ENCODE measurements at regions not wholly inside any gene's neighbourhood (a gene's known extent, or its start where the extent isn't known, plus 50 kb on each side); places are given as distances from the start of the nearest gene placed in this dataset.
"Not testable (repeated sequence)": the region's sequence is repeated elsewhere in the genome, so short reads cannot be mapped to it uniquely, and the experiment has no call there.

- DNase-seq, result no peak
Observed at GRCh38 chr18:43893001-43893637, 615.8 kb upstream of the SYT4 start.

- DNase-seq, result no peak
Observed at GRCh38 chr18:43904209-43904837, 627.0 kb upstream of the SYT4 start.

GRCh38 chr18:43914018-43914417 lies 636.7 kb upstream of the SYT4 start:
- DNase-seq, result no peak

DNA sequence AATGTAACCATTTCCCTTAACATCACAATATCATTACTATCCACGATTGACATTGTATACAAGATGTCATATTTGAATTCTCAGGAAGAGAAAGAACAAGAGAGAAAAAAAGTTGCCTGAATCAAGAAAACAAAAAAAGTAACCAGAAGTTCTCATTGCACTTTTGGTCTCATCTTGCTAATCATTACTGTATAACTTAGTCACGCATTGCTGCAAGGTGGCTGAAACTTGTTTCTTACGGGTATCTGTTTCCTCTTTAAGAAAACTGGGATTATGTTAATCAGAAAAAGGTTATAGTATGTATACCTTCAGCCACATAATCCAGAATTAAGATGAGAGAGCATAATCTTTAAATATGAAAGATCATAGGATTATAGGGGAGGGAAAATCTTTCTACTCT lies 639.7 kb upstream of the SYT4 start:
- no peak for DNase-seq

DNA sequence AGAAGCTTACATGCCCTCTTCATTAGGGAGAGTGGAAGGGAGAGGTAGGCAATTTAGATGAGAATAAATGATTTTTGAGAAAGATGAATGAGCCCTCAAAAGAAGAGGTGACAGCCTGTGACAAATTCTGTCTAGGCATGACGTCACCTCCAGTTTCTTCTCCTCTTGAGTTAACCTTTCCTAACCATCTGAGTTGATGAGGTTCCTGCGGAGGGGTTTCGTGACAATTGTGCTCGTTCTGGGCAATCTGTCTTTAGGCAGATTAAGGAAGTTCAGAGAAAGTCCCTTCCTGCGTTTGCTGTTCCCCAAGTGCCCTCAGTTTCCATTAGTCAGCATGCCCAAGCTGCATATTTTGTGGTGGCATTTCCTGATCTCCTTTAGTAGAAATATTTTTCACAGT lies 640.2 kb upstream of the SYT4 start:
- DNase-seq, result no peak

DNA sequence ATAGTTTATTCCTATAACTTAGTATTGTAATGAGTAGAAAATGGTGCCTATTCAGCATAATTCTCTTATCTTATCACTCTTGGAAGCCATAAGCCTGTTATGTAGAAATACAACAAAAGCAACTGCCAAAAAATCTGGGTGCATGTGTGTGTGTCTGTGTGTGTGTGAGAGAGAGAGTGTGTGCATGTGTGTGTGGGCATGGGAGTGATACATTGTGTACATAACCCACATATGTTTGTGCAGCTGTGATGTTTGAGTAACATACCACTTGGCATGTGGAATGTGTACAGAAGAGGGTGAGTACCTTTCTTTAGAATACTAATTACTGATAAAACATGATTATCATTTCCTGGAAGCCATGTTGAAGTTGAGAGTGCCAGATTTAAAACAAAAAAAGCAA lies 642.3 kb upstream of the SYT4 start:
- no peak for DNase-seq

DNA sequence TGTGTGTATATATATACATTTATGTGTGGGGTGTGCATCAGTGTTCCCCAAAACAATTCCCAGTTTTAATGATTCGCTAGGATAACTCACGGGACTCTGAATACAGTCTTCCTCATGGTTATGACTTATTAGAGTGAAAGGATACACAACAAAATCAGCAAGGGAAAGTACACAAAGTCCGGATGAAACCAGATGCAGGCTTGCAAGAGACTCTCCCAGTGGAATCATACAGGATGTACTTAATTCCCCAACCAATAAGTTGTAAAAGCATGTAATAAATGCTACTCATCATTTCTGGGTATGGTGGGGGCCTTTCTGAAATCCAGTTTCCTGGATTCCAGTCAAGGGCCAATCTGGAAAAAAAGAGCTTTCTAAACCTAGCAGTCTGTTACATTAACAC lies 654.1 kb upstream of the SYT4 start:
- DNase-seq, result no peak

GRCh38 chr18:43932140-43932539 lies 654.9 kb upstream of the SYT4 start:
- DNase-seq, result no peak

DNA sequence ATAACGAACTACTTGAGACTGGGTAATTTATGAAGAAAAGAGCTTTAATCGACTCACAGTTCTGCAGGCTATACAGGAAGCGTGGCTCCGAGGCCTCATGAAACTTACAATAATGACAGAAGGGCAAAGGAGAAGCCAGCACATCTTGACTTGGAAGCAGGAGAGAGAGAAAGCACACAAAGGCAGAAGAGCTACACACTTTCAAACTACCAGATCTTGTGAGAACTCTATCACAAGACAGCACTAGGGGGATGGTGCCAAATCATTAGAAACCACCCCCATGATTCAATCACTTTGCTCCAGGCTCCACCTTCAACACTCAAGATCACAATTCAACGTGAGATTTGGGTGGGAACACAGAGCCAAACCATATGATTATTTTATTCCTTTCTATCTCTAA lies 655.9 kb upstream of the SYT4 start:
- DNase-seq, result no peak

DNA sequence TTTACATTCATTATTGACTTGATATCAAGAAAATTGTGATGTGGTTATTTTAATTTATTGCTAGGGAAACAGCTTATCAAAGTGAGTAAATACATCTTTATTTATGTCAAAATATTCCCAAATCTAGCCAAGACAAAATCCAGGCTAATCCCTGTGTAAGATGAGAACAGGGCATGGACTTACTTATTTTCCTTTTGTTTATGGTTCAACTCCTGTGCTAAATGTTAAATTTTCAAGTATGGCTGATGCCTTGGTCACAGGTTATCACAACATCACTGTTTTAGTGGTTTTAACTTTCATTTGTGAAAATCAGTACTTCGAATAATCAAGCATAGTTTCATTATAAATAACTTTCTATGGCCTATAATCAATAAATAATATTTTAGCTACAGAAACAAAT lies 657.0 kb upstream of the SYT4 start:
- no peak for DNase-seq

GRCh38 chr18:43934781-43935471 lies 657.6 kb upstream of the SYT4 start:
- no peak for DNase-seq

DNA sequence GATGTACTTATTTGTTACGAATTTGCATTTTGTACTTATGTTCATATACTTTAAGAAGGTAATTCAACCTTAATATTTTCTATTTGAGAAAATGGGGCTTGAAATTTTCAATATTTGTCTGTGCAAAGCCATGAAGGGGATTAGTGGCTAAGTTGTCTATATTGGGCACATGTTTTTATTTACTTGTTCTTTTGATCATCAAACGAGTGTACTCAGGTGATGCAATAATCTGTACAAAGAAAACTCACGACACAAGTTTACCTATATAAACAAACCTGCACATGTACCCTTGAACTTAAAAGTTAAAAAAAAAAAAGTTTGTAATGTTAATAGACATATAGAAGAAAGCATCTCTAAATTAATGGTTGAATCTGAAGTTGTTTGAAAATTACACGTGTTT lies 658.9 kb upstream of the SYT4 start:
- DNase-seq, result no peak

DNA sequence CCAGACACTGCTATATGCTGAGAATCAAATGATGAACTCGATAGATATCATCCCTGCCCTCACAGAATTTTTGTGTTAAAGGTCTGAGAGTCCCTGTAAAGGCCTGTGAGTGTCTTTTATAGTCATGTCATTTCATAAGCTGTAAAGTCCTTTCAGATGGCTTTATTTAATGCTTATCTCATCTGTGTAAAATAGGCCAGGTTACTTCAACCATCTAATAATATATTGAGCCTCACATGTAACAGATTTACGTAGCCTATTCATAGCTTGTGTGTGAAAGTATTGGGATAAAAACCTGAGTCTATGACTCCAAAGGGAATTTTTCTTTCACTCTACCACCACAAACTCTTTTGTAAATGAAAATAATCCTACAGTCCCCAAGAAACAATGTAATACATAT lies 672.0 kb upstream of the SYT4 start:
- DNase-seq, result no peak

DNA sequence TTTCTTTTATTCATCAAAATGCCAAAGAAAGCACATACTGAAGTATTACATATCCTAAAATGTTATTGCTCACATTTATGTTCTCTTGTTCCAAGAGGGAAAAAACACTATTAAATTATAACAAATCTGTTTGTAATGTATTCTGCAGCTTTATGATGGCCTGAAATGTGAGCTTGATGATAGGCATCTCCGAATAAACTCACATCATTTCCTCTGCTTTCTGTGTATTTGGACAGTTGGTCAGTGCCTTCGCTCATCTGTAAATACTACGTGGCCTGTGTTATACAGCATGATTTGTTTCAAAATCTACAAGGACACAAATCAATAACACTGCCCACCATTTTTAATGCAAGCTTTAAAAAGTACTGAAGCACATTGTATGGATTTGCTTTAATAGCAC lies 672.8 kb upstream of the SYT4 start:
- DNase-seq, result no peak

- no peak for DNase-seq
Observed at GRCh38 chr18:43952398-43952797, 675.1 kb upstream of the SYT4 start.

- no peak for DNase-seq
Observed at GRCh38 chr18:43961722-43962121, 684.4 kb upstream of the SYT4 start.

DNA sequence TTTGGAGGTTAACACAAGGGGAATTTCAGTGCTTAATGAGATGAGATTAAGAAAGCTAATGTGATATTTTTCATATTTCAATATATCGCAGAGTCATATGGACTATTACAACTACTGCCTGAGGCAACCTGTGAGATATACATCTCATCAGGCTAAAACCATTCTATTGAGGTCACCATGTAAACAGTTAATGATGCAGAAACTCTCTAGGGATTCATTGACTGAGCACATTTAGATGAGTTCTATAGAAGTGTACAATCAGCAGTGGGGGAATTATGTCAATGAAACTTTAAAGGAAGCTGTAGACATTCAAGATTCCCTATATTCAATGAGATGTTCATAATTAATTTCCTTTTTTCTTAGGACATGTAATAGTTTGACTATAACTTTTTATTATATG lies 687.4 kb upstream of the SYT4 start:
- DNase-seq, result no peak

DNA sequence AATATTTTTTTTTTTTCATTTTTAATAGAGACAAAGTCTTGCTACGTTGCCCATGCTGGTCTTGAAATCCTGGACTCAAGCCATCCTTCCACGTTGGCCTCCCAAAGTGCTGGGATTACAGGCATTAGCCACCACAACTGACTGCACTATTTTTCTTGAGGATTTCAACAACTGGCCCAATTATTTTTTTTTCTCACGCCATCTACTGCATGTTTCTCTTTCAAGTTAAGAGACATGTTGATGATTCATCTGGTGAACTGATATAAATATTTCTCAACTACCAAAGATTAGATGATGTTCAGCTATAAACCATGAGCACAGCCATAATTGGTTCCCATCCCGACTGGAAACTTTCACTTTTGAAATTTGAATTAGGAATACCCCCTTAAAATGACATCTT lies 688.4 kb upstream of the SYT4 start:
- no peak for DNase-seq

DNA sequence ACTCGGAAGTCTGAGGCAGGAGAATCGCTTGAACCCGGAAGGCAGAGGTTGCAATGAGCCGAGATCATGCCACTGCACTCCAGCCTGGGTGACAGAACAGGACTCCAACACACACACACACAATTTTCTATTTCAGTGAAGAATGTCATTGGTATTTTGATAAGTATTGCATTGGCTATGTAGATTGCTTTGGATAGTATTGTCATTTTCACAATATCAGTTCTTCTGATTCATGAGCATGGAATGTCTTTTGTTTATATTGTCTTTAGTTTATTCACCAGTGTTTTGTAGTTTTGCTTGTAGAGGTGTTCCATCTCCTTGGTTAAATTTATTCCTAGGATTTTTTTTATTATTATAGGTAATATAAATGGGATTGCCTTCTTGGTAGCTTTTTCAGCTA lies 693.4 kb upstream of the SYT4 start:
- DNase-seq, result no peak

DNA sequence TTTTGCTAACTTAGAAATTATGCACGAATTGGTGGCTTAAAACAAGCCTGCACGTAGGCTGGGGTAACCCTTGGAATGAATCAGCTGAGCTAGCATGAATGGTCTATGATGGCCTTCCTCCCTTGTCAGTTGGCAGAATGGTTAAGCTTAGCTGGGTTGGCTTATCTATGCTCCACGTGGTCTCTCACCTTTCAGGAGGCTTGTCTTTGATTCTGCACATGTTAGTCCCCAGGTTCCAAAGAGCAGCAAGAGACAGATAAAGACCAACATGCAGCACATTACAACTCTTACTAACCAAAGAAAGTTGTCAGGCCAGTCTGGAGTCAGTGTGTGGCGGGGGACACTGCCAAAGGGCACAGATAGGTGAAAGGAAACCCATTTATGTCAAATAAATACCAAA lies 700.9 kb upstream of the SYT4 start:
- no peak for DNase-seq

DNA sequence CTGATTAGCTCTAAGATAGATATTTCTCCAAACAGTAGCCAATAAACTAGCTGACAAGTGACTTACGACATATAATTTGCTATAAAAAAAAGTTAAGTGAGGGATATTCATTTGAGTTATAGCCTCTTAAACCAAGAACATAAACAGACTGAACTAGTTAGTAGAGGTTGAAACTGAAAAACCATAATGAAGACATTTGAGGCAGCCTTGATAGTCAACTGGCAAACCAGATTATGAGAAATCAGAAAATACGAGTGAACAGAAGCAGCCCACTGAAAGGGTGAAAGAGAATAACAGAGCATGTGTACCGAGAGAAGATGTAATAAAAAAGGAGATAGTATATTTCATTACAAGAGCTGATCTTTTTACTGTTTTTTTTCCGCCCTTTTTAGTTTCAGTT lies 698.1 kb upstream of the SETBP1 start:
- DNase-seq, result no peak

DNA sequence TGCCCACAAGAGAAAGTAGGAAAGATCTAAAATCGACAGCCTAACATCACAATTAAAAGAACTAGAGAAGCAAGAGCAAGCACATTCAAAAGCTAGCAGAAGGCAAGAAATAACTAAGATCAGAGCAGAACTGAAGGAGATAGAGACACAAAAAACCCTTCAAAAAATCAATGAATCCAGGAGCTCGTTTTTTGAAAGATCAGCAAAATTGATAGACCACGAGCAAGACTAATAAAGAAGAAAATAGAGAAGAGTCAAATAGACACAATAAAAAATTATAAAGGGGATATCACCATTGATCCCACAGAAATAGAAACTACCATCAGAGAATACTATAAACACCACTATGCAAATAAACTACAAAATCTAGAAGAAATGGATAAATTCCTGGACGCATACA lies 693.6 kb upstream of the SETBP1 start:
- DNase-seq, result not testable (repeated sequence)

DNA sequence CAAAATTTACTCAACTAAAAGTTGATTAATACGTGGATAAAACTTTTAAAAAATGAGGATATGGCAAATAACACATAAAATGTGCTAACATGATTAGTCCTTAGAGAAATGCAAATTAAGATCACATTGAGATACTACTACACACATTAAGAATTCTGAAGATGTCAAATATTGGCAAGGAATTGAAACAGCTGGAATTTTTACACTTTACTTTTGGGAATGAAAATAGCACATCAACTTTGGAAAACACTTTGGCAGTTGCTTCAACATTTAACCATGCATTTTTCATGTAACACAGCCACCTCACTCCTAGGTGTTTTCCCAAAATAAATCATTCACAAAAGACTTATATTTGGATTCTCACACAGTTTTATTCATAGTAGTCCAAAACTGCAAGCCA lies 687.9 kb upstream of the SETBP1 start:
- DNase-seq, result no peak

DNA sequence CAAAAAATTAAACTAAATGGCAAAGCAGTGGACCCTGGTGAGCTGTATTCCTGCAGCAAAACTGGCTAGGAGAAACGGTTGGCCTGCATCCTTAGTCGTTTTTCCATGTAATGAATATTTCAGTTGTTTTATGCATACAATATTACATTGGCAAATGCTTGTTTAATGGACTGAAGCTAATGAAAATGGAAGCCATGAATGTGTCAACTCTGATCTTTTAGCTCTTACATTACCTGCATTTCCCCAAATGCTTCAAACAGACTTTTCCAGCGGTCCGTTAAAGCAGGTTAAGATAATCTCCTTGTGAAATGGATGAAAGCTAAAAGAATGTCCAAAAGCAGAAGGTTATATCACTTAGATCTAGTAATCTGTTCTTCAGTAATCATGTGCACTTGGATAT lies 686.3 kb upstream of the SETBP1 start:
- no peak for DNase-seq

DNA sequence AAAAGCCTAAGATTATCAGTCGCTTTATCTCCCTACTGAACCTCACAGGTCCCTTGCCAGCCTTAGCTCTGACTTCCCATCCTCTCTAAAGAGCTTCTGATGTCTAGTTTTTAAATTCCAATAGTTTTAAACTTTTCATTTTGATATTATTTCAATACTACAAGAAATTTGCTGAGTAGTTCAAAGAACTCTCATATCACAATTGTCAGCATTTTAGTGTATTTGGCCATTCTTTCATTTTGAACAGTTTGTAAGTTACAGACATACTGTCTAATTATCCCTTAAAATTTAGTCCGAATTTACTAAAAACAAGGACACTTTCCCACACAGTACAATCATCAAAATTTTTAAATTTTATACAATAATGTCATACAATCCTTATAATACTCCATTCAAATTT lies 666.8 kb upstream of the SETBP1 start:
- DNase-seq, result no peak

Measured in SIG-M5 (cell line).